ENCODE measurements at regions not wholly inside any gene's neighbourhood (a gene's known extent, or its start where the extent isn't known, plus 50 kb on each side); places are given as distances from the start of the nearest gene placed in this dataset.

- no peak for TF ChIP-seq CTCF (IDR thresholded peaks at IDR 0.05; ENCODE audit: insufficient read depth, low read length, missing control alignments)
- no peak overlapping the region for H3K4me3 ChIP-seq (ENCODE audit: low read depth, low read length)
- DNase-seq (ENCODE audit: low read depth, low spot score), result peak; percentile 56
- CTCF ChIA-PET, result interaction anchor here (1.0 kb wide), 1 partner anchor 125 kb away, joined by 3 read pairs; no protein-coding TSS in a partner anchor
- POLR2A ChIA-PET, result interaction anchor here (0.6 to 1.0 kb wide), 2 partner anchors 17 to 143 kb away, joined by 3 read pairs; no protein-coding TSS in a partner anchor
These were observed 318.9 kb downstream of the MAP2K6 start for GRCh38 chr17:69733171-69734012.

GRCh38 chr17:69734656-69735055 lies 320.2 kb downstream of the MAP2K6 start:
- TF ChIP-seq CTCF (IDR thresholded peaks at IDR 0.05; ENCODE audit: insufficient read depth, low read length, missing control alignments), result no peak
- CTCF ChIA-PET, result no interaction called here
- no peak overlapping the region for H3K4me3 ChIP-seq (ENCODE audit: low read depth, low read length)
- DNase-seq (ENCODE audit: low read depth, low spot score), result no peak
- POLR2A ChIA-PET, result no interaction called here

- H3K4me3 ChIP-seq (ENCODE audit: low read depth, low read length), result no peak overlapping the region
- CTCF ChIA-PET, result no interaction called here
- no peak for TF ChIP-seq CTCF (IDR thresholded peaks at IDR 0.05; ENCODE audit: insufficient read depth, low read length, missing control alignments)
- POLR2A ChIA-PET, result no interaction called here
- no peak for DNase-seq (ENCODE audit: low read depth, low spot score)
These were observed 320.8 kb downstream of the MAP2K6 start for GRCh38 chr17:69735285-69735684.

- ChIA-PET POLR2A (no interaction called here), CTCF (no interaction called here)
These were observed 328.6 kb downstream of the MAP2K6 start for GRCh38 chr17:69743091-69743490.

GRCh38 chr17:69744512-69745070 lies 330.1 kb downstream of the MAP2K6 start:
- H3K4me3 ChIP-seq (ENCODE audit: low read depth, low read length), result no peak overlapping the region
- ChIA-PET POLR2A (no interaction called here), CTCF (no interaction called here)
- no peak for TF ChIP-seq CTCF (IDR thresholded peaks at IDR 0.05; ENCODE audit: insufficient read depth, low read length, missing control alignments)
- DNase-seq (ENCODE audit: low read depth, low spot score), result no peak

More at GRCh38 chr17:69743091-69743490, 328.6 kb downstream of the MAP2K6 start:
- TF ChIP-seq CTCF (IDR thresholded peaks at IDR 0.05; ENCODE audit: insufficient read depth, low read length, missing control alignments), result no peak
- no peak for DNase-seq (ENCODE audit: low read depth, low spot score)
- no peak overlapping the region for H3K4me3 ChIP-seq (ENCODE audit: low read depth, low read length)

- POLR2A ChIA-PET, result interaction anchor here (0.8 kb wide), 1 partner anchor 16 kb away, joined by 3 read pairs; no protein-coding TSS in a partner anchor
- H3K4me3 ChIP-seq (ENCODE audit: low read depth, low read length), result no peak overlapping the region
- DNase-seq (ENCODE audit: low read depth, low spot score), result no peak
- CTCF ChIA-PET, result no interaction called here
- no peak for TF ChIP-seq CTCF (IDR thresholded peaks at IDR 0.05; ENCODE audit: insufficient read depth, low read length, missing control alignments)
These were observed 325.1 kb upstream of the KCNJ16 start for GRCh38 chr17:69749911-69750310.

Data from AG04449 (cell line).